GM19438 (cell line): ENCODE measurements at regions not wholly inside any gene's neighbourhood (a gene's known extent, or its start where the extent isn't known, plus 50 kb on each side); places are given as distances from the start of the nearest gene placed in this dataset.

Experiments
- ATAC-seq: cut with Tn5 transposase; IDR thresholded peaks from one replicate; pipeline ENCODE4 v1.9.1; 2021; ENCODE audit warnings: low read depth; ENCODE audit not compliant: unreplicated experiment

DNA sequence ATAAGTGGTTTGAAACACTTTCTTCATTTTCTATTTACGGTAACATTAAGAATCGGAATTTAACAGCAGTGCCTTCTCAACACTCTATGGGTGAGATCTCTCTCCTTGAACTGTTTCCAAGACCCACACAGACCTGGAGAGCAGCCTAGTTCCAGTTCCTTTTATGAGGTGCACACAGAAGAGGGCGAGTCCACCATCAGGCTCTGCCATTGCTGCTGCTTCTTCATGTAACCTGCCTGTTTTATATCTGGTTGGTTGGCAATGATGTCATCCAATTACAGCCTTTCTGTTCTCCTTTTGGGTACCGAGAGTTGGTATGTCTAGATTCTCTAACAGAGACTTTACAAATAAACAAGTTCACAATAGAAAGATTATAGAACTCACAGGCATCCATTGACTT, 225.7 kb downstream of the UTP18 start:
- ATAC-seq: no peak

DNA sequence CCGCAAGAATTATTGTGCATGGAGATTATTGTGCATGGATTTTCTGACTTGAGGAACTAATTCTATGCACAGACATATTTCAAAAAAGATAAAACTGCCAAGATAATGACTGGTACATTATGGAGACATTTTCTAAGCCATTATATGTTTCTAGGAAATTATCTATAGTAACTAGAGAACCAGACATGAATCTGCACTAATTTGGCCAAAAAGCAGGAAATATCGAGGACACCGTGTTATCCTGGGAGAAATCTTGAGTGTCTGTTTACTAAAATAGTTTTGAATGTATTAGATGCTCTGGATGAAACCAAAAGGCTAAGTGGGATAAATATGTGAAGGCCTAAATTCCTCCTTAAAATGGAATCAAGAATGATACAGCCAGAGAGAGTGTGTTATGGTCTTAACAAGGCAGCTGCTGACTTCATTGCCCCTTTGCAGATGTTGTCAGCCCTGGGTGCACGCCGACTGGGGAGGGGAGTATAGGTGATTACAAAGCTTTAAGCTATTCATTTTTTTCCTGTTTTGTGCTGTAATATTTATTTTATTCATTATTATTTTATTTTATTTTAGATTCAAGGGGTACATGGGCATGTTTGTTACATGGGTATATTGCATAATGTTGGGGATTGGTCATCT, 226.7 kb downstream of the UTP18 start:
- no peak for ATAC-seq

DNA sequence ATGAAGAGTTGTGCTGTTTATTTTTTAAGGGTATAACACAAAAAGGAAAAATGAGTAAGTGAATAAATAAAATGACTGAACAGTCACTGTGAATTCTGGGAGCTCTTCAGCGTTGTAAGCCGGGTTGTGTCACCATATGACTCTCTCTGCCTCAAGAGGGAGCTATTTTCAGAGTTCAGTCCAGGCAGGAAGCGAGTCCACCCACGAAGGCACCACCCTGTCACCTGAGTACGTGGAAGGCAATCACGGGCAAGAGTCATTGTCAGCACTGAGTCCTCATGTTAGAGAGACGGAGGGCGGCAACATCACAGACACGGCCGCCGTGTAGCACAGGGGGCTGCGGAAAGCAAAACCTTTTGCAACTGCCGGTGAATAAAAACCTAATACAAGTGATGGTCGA, 227.6 kb downstream of the UTP18 start:
- no peak for ATAC-seq

DNA sequence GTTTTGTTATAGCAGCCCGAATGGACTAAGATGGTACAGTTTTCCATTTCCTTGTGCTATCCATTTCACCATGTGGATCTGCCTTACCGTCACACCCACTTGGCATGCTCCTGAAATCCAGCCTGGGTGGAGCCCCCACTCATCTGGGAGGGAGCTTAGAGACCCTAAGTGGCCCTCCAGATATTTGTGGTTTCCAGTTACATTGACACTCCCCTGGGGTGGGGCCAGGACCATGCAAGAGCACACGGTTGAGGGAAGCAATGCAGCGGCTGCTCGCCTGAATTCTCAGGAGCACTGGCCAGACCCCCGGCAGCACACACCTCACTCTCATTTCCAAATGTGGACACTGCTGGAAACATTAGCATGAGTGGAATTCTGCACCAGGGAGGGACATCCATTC, 231.1 kb downstream of the UTP18 start:
- ATAC-seq: no peak

DNA sequence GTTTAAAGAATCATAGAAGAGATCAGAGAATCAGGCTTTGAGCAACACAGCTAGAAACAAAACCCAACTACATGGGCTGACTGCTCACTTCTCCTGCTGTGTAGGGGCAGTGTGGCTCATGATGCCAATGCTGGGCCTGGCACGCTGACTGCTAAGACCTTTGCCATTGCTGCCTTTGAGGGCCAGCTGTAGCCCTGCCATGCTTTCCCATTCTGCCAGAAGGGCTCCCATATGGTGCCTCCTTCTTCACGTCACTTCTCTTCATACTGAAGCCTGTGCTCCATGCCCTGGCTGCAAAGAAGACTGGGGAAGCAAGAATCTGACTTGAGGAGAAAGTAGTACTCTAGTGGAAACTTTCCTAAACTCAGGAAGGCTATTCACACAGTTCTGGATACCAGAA, 232.9 kb downstream of the UTP18 start:
- no peak for ATAC-seq

DNA sequence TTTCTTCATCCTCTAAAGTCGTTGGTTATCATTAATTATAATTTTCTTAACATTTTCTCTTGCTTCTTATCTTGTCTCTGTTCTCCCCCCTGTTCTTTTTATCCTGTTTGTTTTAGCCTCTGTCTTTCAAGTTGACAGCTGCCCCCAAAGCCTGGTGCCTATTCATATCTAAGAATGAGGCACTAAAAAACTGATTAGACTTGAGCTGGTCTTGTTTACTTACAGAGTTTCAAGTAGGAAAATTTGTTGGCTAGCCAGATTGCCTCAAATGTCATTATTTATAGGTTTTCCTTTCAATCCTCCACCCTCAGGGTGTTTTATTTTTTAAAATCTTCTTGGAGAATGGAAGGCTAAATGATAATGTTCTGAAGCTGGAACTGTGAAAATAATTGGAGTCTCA, 236.0 kb downstream of the UTP18 start:
- ATAC-seq: no peak

DNA sequence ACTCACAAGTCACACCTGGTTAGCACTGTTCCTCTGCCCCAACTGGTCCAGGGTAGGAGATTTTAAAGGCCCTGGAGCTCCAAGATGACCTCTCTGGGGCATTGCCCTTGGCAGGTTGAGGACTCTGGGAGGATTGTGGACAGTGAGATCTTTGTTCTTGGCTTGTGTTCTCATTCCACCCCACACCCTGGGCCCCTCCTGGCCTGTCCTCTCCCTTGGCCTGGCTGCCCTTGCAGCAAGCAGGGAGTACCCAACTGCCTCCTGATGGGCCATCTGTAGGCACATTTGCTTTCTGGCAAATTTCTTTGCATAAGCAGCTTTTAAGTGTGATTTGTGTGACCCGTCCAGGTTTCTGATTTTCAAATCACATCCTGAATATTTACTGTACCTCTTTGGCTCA, 239.6 kb downstream of the UTP18 start:
- ATAC-seq: no peak

DNA sequence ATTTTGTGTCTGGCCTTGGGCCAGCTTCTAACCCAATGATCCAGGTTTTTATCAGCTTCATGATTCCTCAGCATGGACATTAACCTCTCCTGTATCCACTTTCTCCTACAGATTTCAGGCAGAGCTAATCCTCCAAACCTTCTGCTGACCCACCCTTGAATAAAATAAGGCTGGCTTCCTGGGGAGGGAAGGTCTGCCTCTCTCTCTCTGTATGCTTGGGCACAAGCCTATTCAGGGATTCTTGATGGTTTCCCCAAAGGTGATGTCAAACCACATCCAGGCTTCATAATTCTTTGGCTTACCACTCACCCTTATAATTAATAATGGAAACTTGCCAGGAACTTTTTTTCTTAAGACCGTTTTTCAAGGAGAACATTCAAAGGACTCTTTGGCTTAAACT, 240.1 kb downstream of the UTP18 start:
- no peak for ATAC-seq

DNA sequence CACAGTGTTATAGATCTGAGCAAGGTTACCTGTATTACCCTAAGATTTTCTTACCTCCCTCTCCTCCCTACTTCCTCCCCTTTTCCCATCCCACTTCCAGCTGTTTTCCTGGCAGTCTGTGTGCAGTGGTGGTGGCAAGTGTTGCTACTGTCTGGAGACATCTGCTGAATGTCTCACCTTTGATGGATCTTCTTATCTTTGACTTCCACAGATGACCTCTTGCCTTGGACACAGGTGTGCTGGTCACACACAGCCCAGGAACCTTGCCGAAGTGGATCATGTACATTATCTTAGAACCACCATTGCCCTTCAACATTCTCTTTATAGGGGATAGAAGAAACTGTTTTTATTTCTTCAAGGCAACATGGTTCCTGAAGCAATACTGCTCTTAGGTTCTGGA, 245.1 kb downstream of the UTP18 start:
- ATAC-seq: no peak

DNA sequence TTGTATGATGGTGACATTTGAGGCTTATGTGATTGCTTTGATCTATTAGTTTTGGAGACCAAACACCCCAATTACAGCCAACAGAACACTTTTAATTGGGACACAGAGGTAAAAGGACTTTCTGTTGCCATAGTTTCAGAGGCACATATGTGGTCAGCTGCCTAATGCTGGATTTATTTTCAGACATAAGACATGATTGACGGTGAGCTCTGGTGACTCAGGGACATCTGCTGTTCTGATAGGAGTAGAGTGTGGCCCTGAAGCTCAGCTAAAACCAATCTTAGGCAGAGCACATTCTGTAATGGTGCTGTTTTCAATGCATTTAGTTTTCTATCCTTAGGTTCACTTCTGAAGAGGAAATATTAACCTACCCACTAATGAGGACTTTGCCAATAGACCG, 247.1 kb downstream of the UTP18 start:
- ATAC-seq: no peak

DNA sequence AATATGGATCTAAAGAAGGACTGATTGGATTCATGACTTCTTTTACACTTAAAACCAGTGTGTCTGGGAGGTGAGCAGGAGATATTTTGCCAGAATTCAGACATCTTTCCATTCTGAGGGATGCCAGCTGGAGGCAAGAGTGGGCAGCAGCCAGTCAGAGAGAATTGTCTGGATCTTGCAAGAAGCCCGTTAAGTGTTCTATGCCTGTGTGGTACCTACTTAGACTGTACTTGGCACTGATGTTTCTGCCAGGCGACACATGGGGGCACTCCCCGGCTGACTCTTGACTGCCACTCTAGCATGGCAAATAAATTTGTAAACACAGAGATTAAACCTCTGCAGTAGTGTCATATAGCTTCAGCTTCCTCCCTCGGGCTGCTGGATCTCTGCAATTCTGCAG, 247.7 kb downstream of the UTP18 start:
- no peak for ATAC-seq

DNA sequence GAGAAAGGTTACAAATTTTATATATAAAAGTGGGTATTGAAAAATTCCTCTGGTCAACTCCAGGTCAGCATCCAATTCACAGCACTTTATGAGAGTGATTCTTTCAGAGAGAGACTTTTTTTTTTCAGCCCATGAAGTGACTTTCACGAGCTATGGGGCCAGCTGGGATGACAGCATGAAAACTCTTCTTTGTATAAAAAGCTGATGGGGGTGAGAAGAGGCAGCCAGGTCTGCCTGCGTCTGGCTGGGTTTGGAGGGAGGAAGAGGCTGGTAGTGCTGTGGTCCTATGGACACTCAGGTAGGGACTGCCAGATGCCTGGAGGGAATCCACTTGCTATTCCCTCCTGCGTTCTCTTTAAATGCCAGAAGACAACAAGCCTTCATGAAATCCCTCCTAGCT, 250.6 kb downstream of the UTP18 start:
- no peak for ATAC-seq

DNA sequence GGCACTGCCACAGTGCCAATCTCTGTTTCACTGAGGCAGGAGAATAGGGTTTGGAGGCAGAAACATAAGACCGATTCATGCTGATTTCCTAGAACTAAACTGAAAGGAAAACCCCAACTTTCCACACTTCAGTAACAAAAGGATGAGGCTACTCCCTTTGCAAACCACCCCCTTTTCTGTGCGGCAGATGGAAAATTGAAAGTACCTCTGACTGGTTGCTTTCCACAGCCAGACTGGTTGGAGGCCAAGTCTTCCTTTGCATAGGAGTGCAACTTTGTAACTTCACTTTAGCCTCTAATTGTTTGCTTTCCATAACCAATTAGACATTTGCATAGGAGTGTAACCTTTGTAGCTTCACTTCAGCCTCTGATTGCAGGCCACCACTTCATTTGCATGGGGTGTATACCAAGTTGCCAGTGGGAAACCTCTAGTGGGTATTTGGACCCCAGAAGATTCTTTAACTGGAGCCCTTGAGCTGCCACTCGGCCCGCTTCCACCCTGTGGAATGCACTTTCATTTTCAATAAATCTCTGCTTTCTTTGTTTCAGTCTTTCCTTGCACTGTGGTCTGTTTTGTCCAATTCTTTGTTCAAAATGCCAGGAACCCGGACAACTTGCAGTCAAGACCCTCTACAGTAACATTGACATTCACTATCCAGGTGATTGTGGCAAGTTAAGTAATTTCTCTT, 252.0 kb downstream of the UTP18 start:
- no peak for ATAC-seq

DNA sequence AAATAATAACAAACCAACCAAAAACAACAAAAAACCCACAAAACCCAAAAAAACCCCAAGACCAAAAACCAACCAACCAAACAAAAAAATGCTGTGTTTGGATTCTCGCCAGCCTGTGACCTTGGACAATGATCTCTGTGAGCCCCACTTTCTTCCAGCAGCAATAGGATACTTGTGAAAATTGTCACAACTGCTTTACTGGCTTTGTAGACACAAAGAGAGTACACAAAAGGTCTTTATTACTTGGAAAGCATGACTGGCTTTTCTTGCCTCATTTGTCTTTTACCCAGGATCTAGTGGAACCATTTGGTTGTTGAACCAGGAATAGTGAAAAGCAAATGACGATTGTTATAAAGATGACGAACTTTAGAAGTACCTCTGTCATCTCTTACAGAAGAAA, 256.6 kb downstream of the UTP18 start:
- no peak for ATAC-seq

DNA sequence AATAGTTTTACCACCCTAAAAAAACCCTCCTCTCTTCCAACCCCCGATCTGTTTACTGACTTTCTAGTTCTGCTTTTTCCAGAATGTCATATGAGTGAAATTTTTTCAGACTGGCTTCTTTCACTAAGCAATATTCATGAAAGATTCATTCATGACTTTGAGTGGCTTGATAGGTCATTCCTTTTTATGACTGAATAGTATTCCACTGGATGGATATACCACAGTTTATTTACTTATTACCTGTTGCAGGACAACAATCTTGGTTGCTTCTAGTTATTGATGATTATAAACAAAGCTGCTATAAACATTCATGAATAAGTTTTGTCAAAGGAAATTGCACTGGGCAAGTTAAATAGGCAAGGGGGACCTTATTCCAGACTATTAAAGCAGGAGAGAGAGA, 264.2 kb downstream of the UTP18 start:
- ATAC-seq: no peak

DNA sequence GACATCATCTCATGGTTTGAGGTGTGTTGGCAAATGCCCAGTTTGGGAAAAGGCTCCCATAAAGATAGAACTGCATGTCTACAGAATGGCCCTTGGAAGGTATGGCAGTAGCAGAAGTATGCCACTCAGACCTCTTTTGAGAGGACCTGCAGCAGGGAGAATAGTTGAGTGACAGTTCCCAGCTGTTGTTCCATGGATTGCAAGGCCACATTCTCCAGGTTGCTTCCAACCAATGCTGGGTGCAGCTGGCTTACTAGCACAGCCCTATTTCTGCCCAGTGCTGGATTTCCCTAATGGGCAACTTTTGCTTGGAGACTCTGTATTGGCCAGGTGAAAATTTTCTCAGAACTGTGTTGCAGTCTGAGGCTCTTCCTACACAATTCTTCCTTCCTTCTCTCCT, 266.2 kb downstream of the UTP18 start:
- ATAC-seq: no peak

DNA sequence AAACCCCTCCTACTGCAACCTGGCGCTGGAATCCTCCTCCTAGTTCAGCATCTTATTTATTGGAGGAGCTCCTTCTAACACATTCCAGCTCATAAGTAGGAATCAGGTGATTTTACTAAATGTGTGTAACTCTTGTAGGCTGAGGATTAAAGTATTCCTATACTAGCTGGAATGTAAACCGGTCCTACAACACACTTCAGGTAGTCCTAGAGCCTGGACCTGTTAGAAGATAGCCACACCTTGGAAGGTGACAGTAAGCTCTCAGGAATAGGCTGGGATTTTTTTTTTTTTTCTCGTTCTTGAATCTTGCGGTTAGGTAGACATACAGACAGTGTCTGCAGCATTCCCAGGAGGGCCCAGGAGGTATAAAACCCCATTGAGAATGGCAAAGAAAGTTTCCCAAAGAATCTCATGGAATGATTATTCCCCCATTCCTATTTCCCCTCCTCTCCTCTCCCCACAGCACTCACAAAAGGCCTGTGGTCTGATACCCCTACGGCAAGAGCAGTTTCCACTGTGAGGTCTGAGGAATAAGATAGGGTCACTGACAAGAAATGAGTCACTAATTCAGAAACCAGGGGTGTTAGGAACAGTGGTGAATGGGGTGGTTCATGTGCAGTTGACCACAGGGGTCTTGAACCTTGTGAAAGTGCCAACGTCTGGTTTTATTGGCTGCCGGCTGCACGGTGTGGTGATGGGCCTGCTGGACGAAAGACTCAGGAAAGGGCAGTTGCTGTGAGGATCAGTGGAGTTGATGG, 267.1 kb downstream of the UTP18 start:
- no peak for ATAC-seq

DNA sequence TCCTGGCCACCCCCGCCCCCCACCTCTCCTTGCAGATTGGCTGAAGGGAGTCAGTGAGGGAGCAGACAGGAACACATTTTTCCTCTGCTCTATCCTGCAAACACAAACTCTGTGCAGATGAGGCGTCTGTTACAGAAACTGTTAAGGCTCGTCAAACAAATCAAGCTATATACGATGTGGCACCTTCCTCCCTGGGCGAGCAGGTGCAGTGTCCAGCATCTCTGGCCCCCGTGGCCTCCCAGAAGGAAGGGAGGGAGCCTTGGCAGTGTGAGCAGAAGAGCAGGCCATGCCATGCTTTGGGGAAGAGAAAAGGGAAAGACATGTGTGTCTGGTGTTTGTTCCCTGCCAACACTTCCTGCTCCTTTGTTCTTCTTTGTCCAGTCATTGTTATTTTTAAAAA, 267.8 kb downstream of the UTP18 start:
- ATAC-seq: no peak

DNA sequence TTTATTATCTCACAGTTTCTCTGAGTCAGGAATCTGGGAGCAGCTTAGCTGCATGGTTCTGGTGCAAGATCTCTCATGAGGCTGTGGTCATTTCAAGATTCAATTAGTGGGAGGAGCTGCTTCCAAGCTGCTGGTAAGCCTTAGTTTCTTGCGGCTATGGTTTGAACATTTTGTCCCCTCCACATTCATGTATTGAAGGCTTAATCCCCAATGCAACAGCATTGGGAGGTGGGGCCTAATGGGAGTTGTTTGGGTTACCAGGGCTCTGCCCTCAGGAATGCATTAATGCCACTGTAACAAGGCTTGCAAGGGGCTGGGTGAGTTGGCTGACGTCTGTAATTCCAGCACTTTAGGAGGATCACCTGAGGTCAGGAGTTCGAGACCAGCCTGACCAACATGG, 272.9 kb downstream of the UTP18 start:
- no peak for ATAC-seq

DNA sequence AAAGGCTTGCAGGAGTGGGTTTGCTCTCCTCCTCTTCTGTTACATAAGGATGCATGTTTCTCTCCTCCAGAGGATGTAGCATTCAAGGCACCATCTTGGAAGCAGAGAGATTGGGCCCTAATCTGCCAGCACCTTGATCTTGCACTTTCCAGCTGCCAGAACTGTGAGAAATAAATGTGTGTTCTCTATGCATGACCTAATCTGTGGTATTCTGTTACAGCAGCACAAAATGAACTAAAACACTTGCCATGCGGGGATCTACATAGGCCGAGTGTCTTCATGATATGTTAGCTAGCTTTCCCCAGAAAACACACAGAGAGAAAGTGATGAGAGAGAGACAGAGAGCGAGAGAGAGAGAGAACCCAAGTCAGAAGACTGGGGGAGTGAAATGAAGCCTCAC, 273.5 kb downstream of the UTP18 start:
- ATAC-seq: no peak

DNA sequence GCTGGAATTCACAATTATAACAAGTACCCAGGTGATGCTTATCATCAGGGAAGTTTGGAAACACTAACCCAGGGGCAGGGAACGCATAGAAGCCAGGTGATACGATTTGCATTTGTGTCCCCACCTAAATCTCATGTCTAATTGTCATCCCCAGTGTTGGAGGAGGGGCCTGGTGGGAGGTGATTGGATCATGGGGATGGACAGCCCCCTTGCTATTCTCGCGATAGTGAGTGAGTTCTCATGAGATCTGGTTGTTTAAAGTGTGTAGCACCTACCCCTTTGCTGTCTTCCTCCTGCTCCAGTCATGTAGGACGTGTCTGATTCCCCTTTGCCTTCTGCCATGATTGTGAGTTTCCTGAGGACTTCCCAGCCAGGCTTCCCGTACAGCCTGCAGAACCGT, 276.3 kb downstream of the UTP18 start:
- ATAC-seq: no peak

DNA sequence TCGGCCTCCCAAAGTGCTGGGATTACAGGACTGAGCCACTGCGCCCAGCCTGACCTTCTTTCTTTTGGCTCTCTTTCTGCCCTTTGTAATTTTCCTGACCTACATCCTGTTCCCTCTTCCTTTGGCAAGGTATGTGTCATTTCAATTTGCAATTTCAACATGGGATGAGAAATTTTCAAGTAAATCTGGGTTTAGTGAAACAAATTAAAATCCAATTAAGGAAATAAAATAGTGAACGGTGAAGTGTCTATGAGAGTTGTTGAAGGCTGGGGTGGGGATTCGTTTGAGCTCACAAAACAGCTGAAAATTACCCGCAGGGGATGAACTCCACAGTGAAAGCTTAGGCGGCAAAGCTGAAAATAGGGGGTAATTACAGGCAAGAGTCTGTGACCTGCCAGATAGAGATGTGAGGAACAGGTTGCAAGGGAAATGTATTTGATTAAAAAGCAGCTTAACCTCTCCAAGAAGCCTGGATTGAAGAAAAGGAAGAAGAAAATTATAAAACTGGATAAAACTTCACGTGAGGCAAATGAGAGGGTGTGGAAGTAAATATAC, 277.7 kb downstream of the UTP18 start:
- no peak for ATAC-seq
